GM12875 (cell line): ENCODE measurements at regions not wholly inside any gene's neighbourhood (a gene's known extent, or its start where the extent isn't known, plus 50 kb on each side); places are given as distances from the start of the nearest gene placed in this dataset.
"Not testable (repeated sequence)": the region's sequence is repeated elsewhere in the genome, so short reads cannot be mapped to it uniquely, and the experiment has no call there.

Experiments
- H3K4me3 ChIP-seq: one replicate; pipeline ENCODE4 v1.5.1; 2011; ENCODE audit warnings: low read depth, low read length, control low read depth
- CTCF ChIP-seq: IDR thresholded peaks from 2 replicates; pipeline ENCODE4 v1.5.1; 2011; ENCODE audit warnings: low read depth, mild to moderate bottlenecking, control low read depth, inconsistent platforms, low read length, moderate library complexity, borderline replicate concordance; ENCODE audit not compliant: insufficient read depth

- H3K4me3 ChIP-seq: no peak overlapping the region
- no peak for TF ChIP-seq CTCF
Measured at GRCh38 chr1:245056913-245057312, 97.9 kb upstream of the KIF26B start.

- not testable (repeated sequence) for H3K4me3 ChIP-seq
Measured at GRCh38 chr1:245056296-245056695, 98.5 kb upstream of the KIF26B start.

- TF ChIP-seq CTCF: no peak
- H3K4me3 ChIP-seq: no peak overlapping the region
Measured at GRCh38 chr1:245055752-245056151, 99.0 kb upstream of the KIF26B start.

GRCh38 chr1:245054507-245055270 lies 100.1 kb upstream of the KIF26B start:
- H3K4me3 ChIP-seq: no peak overlapping the region

GRCh38 chr1:245054105-245054504 lies 100.7 kb upstream of the KIF26B start:
- no peak overlapping the region for H3K4me3 ChIP-seq
- no peak for TF ChIP-seq CTCF

More at GRCh38 chr1:245054507-245055270, 100.1 kb upstream of the KIF26B start:
- no peak for TF ChIP-seq CTCF

- H3K4me3 ChIP-seq: no peak overlapping the region
- TF ChIP-seq CTCF: no peak
Measured at GRCh38 chr1:245052258-245052657, 102.5 kb upstream of the KIF26B start.

- TF ChIP-seq CTCF: no peak
- no peak overlapping the region for H3K4me3 ChIP-seq
Measured at GRCh38 chr1:245051349-245052221, 103.2 kb upstream of the KIF26B start.
